ENCODE measurements at regions not wholly inside any gene's neighbourhood (a gene's known extent, or its start where the extent isn't known, plus 50 kb on each side); places are given as distances from the start of the nearest gene placed in this dataset.

- TF ChIP-seq PHF8 (conservative IDR thresholded peaks at IDR 0.05; ENCODE audit: low read depth, low read length) (no peak), SRF (IDR thresholded peaks at IDR 0.05; ENCODE audit: low read depth, low read length) (no peak), RAD21 (IDR thresholded peaks at IDR 0.05 in 1 of 2, conservative IDR thresholded peaks at IDR 0.05 in 1 of 2; ENCODE audit: low read depth in 2 of 2, low read length in 2 of 2) (no peak), POLR2A (IDR thresholded peaks at IDR 0.05; ENCODE audit: control extremely low read depth in 1 of 2, low read depth in 2 of 2, low read length in 2 of 2) (no peak)
Observed at GRCh38 chr18:34494359-34494696, 215.8 kb upstream of the DTNA start (continued).
